ENCODE measurements at regions not wholly inside any gene's neighbourhood (a gene's known extent, or its start where the extent isn't known, plus 50 kb on each side); places are given as distances from the start of the nearest gene placed in this dataset.

DNA sequence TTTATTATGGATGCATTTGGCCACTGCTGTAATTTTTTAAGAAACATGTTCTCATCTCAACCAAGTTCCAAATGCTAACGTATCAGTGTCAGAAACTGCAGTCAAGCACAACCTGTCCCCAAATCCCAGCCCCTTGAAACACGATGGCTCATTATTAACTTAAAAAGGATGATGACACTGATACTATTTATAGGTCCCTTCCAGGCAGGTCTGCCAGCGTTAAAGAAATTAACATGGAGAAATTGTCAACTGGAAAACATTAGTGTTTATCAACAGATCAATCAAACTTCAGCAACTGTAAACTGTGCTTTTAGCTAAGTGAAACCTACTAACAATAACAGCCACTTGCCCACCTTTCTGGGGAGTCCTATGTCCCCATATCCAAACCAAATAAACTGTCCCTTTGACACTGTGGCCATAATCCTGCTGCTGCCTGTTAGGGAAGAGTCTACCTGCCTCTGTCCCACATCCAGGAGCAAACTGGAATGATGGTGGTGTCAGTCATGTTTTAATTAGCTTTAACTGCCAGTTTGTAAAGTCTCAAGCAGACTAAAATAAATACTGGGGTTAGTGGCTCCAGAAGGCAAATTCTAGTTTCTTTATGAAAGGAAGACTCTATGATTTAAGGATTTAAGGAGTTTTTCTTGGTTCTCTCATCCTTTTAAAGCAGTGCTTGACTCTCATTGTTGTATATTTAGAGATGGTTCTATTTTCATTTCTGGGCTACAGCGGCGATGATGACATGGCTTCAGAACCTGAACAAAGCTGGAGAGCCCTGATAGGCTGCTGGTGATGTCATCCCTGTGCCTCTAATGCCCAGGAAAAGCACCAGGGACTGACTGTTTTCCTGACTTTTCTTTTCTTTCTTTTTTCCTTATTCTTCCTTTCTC lies 583.6 kb upstream of the PIK3C3 start:
- H3K27ac Mint-ChIP-seq, result no peak overlapping the region
- H3K36me3 Mint-ChIP-seq, result no peaks in the 10 kb centered on the region

DNA sequence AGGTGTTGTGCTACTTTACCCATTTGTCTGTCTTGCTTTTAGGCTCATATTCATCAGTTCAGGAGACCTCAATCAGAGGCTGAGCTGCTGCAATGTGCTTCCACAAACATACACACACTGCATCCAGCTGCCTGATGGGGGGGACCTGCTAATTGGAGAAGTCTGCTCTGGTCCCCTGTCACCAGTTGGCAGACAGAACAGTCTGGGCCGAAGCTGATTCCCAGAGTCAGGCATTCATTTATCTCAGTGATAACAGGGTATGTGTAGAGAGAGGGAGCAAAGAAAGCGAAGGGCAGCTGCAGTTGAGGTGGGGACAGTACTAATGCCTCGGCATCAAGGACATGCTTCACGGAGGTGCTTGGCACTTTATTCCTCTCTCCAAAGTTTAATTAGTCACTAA lies 584.3 kb upstream of the PIK3C3 start:
- DNase-seq (ENCODE audit: low spot score in 2 of 2) (no peak), ATAC-seq (no peak)
- Mint-ChIP-seq H3K27ac (no peak overlapping the region), H3K36me3 (no peaks in the 10 kb centered on the region), H3K9me3 (peaks cover 11 to 15% of the 10 kb centered on the region in 2 donors)

More for the DNA sequence above, 583.6 kb upstream of the PIK3C3 start:
- H3K9me3 Mint-ChIP-seq, result peaks cover 14 to 19% of the 10 kb centered on the region in 2 donors
- ATAC-seq (no peak), DNase-seq (ENCODE audit: low spot score in 2 of 2) (no peak)

- peaks cover 28 to 32% of the 10 kb centered on the region in 2 donors for H3K9me3 Mint-ChIP-seq
- H3K27ac Mint-ChIP-seq, result no peak overlapping the region
- no peak for DNase-seq (ENCODE audit: low spot score in 2 of 2)
- peaks cover 0 to 9% of the 10 kb centered on the region in 2 donors for H3K36me3 Mint-ChIP-seq
- ATAC-seq, result no peak
Observed at GRCh38 chr18:41357708-41358107, 597.3 kb upstream of the PIK3C3 start.

DNA sequence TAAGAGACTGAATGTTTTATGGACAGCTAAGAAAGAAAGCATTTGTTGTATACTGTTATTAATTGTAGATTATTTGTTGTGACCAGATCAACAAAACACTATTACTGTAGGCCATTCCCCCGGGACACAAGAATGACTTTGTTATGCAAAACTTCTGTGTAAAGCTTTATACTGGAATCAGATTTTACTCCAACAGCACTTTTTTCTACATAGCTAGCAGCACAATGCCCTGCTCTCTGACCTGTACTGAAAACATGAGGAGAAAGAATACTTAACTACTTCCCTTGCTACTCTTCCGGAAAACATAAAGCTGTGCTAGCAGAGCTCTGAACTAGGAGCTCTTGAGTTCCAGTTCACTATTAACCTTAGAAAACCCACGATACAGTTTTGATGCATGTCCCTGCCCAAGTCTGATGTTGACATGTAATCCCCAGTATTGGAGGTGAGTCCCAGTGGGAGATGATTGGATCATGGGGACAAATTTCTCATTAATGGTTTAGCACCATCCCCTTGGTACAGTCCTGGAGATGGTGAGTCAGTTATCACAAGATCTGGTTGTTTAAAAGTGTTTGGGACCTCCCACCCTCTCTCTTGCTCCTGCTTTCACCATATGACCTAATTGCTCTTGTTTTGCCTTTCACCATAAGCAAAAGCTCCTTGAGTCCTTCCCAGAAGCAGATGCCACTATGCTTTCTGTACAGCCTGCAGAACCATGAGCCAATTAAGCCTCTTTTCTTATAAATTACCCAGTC lies 601.1 kb upstream of the PIK3C3 start:
- no peak for ATAC-seq
- H3K36me3 Mint-ChIP-seq, result peaks cover 0 to 9% of the 10 kb centered on the region in 2 donors
- H3K9me3 Mint-ChIP-seq, result peaks cover 14 to 17% of the 10 kb centered on the region in 2 donors

DNA sequence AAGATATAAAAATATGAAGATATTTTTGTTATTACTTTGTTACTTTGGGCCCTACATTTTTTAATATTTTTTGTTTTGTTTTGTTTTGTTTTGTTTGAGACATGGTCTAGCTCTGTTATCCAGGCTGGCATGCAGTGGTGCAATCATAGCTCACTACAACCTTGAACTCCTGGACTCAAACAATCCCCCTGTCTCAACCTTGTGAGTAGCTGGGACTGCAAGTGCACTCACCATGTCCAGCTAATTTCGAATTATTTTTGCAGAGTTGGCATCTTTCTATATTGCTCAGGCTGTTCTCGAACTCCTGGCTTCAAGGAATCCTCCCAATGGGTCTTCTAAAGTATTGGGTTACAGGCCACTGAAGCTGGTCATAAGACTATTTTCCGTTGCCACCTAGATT lies 603.6 kb upstream of the PIK3C3 start:
- H3K9me3 Mint-ChIP-seq, result peaks cover 4 to 7% of the 10 kb centered on the region in 2 donors
- H3K27ac Mint-ChIP-seq, result no peak overlapping the region
- ATAC-seq (no peak), DNase-seq (ENCODE audit: low spot score in 2 of 2) (no peak)
- no peaks in the 10 kb centered on the region for H3K36me3 Mint-ChIP-seq

More for the DNA sequence above, 601.1 kb upstream of the PIK3C3 start:
- no peak overlapping the region for H3K27ac Mint-ChIP-seq
- DNase-seq (ENCODE audit: low spot score in 2 of 2), result no peak

- peaks cover 6 to 10% of the 10 kb centered on the region in 2 donors for H3K9me3 Mint-ChIP-seq
- ATAC-seq, result no peak
- no peak for DNase-seq (ENCODE audit: low spot score in 2 of 2)
- no peak overlapping the region for H3K27ac Mint-ChIP-seq
- H3K36me3 Mint-ChIP-seq, result no peaks in the 10 kb centered on the region
Observed at GRCh38 chr18:41347057-41347456, 608.0 kb upstream of the PIK3C3 start.

DNA sequence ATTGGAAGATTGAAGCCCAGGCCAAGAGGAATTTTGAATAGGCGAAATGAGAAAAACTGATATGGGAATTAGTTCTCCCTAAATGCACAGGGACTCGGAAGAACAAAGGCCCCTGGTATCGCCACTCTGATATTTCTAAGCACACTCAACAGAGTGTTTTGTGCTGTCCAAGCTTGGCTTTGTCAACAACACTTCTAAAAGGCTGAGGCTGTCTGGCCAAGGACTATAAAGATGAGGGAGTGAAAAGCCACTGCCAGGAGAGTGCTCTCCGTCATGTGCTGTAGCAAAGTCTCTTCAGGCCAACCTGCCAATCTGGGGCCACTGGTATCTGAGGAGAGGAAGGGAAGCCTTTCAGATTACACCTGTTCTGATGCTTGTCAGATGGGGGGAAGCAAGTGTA lies 611.2 kb upstream of the PIK3C3 start:
- H3K9me3 Mint-ChIP-seq, result peaks cover 15 to 20% of the 10 kb centered on the region in 2 donors
- no peak overlapping the region for H3K27ac Mint-ChIP-seq
- ATAC-seq (no peak), DNase-seq (ENCODE audit: low spot score in 2 of 2) (no peak)
- no peaks in the 10 kb centered on the region for H3K36me3 Mint-ChIP-seq

DNA sequence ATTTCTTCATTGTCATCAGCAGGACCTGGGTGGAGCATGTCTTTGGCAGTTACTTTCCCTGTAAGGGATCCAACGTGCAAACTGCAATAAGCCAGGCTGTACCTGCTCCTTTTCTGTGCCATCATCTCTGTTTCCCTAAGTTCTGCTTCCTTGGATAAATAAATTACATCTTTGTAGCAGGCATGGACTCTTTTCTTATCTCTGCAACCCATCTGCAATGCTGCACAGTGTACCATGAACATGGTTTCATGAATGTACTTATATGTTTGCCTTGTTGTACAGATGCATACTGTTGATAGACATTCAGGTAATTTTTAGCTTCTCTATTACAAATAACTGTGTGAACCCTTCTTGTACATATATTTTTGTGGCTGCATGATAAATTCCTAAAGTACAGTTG lies 616.7 kb upstream of the PIK3C3 start:
- DNase-seq (ENCODE audit: low spot score in 2 of 2) (no peak), ATAC-seq (no peak)
- Mint-ChIP-seq H3K27ac (no peak overlapping the region), H3K36me3 (no peaks in the 10 kb centered on the region), H3K9me3 (peaks cover 18 to 21% of the 10 kb centered on the region in 2 donors)

DNA sequence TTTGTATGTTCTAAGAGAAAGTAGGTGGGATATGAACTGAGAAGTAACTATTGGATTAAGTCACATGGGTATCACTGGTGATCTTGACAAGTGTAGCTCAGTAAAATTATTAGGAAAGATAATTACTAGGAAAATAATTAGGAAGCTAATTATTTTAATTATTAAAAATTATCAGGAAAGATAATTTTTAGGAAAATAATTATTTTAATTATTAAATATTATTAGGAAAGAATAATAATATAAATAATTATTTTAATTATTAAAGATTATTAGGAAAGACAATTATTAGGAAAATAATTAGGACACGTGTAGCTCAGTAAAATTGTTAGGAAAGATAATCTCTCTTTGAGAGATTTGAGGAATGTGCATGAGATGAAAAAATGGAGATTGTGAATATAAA lies 623.4 kb upstream of the PIK3C3 start:
- H3K9me3 Mint-ChIP-seq, result peaks cover 8 to 14% of the 10 kb centered on the region in 2 donors
- H3K27ac Mint-ChIP-seq, result no peak overlapping the region
- no peak for ATAC-seq
- DNase-seq (ENCODE audit: low spot score in 2 of 2), result no peak
- H3K36me3 Mint-ChIP-seq, result no peaks in the 10 kb centered on the region

DNA sequence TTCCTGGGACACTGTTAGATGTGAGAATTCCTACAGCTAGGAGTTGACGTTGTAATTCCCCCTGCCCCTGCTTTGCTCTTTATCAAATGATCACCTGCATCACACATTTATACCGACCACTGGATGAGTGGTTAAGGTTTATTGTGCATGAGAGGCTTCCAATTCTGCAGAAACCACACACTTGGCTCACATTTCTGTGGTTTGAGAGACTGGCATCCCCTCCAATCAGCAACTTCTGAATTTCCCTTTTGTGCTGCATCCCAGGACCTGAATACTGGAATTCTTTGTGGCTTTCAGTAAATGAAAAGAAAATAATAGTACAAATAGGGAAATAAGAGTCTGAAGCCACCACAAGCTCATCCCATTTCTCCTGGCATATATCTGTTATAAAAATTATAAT lies 628.7 kb upstream of the PIK3C3 start:
- DNase-seq (ENCODE audit: low spot score in 2 of 2), result no peak
- no peaks in the 10 kb centered on the region for H3K36me3 Mint-ChIP-seq
- no peak overlapping the region for H3K27ac Mint-ChIP-seq
- ATAC-seq, result no peak
- peaks cover 16 to 21% of the 10 kb centered on the region in 2 donors for H3K9me3 Mint-ChIP-seq

DNA sequence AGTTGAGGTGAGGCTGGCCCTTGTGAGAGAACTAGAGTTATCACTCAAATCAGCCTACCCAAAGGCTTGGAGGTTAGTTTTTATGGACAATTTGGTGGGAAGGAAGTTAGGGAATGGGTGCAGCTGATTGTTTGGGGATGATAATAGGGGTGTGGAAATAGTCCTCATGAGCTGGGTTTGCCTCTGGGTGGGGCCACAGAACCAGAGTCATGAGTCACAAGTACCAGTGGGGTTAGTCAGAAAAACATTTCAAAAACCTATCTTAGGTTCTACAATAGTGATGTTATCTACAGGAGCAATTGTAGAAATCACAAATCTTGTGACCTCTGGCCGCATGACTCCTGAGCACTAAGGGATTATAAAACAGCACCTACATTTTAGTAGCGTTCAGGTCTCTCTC lies 630.1 kb upstream of the PIK3C3 start:
- Mint-ChIP-seq H3K9me3 (peaks cover 17 to 21% of the 10 kb centered on the region in 2 donors), H3K36me3 (no peaks in the 10 kb centered on the region), H3K27ac (no peak overlapping the region)
- ATAC-seq (no peak), DNase-seq (ENCODE audit: low spot score in 2 of 2) (no peak)

- Mint-ChIP-seq H3K36me3 (no peaks in the 10 kb centered on the region), H3K27ac (no peak overlapping the region), H3K9me3 (peaks cover 17 to 23% of the 10 kb centered on the region in 2 donors)
- no peak for DNase-seq (ENCODE audit: low spot score in 2 of 2)
- ATAC-seq, result no peak
Observed at GRCh38 chr18:41324020-41324791, 630.8 kb upstream of the PIK3C3 start.

DNA sequence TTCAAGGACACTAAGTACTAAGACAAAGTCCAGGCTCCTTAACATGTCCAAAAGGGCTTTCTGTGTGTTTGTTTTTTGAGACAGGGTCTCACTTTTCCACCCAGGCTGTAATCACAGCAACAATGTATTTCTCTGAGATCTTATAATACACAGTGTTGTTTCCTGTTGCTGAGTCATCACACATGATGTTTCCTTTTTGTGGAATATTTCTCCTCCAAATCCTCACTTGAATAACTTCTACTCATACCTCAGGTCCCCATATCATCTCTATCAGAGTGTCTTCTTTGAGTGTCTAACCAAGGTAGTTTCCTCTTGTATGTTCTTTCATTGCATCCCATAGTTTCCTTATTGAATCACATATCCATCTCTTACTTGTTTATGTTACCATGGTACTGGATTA lies 632.0 kb upstream of the PIK3C3 start:
- no peak for ATAC-seq
- Mint-ChIP-seq H3K9me3 (peaks cover 17 to 27% of the 10 kb centered on the region in 2 donors), H3K36me3 (no peaks in the 10 kb centered on the region), H3K27ac (no peak overlapping the region)
- no peak for DNase-seq (ENCODE audit: low spot score in 2 of 2)

GRCh38 chr18:41320100-41320499 lies 634.9 kb upstream of the PIK3C3 start:
- H3K9me3 Mint-ChIP-seq, result peaks cover 11 to 18% of the 10 kb centered on the region in 2 donors
- DNase-seq (ENCODE audit: low spot score in 2 of 2), result no peak
- H3K27ac Mint-ChIP-seq, result no peak overlapping the region
- ATAC-seq, result no peak
- no peaks in the 10 kb centered on the region for H3K36me3 Mint-ChIP-seq

- H3K27ac Mint-ChIP-seq, result no peak overlapping the region
- ATAC-seq (no peak), DNase-seq (ENCODE audit: low spot score in 2 of 2) (no peak)
- no peaks in the 10 kb centered on the region for H3K36me3 Mint-ChIP-seq
- H3K9me3 Mint-ChIP-seq, result peaks cover 4 to 16% of the 10 kb centered on the region in 2 donors
Observed at GRCh38 chr18:41315134-41315533, 639.9 kb upstream of the PIK3C3 start.

GRCh38 chr18:41311571-41312547 lies 643.2 kb upstream of the PIK3C3 start:
- ATAC-seq (no peak), DNase-seq (ENCODE audit: low spot score in 2 of 2) (no peak)
- no peak overlapping the region for H3K27ac Mint-ChIP-seq
- H3K9me3 Mint-ChIP-seq, result peaks cover 11 to 14% of the 10 kb centered on the region in 2 donors
- no peaks in the 10 kb centered on the region for H3K36me3 Mint-ChIP-seq

Measured in activated naive CD4-positive, alpha-beta T cell treated with anti-CD3 and anti-CD28 coated beads, Interleukin-2, amount 50 U/mL, for 72 hours (primary cell).